Testis (tissue), 2 donors: ENCODE measurements at regions not wholly inside any gene's neighbourhood (a gene's known extent, or its start where the extent isn't known, plus 50 kb on each side); places are given as distances from the start of the nearest gene placed in this dataset.

Experiments
- POLR2A ChIP-seq: fragments of 450-650 bp; IDR thresholded peaks from one replicate; pipeline ENCODE4 v1.6.1; 2017; ENCODE audit warnings: antibody characterized with exemption, mild to moderate bottlenecking, moderate library complexity
- TF ChIP-seq, protein P1 (sequence below), 3 experiments: fragments of 450-650 bp in 2 of 3; fragments of 200-600 bp in 1 of 3; sonication (generic) in 1 of 3; IDR thresholded peaks; one replicate each; pipeline ENCODE4 v1.5.1; 2016 to 2019; ENCODE audit warnings: antibody characterized with exemption in 3 of 3, mild to moderate bottlenecking in 2 of 3, moderate library complexity in 1 of 3

DNA sequence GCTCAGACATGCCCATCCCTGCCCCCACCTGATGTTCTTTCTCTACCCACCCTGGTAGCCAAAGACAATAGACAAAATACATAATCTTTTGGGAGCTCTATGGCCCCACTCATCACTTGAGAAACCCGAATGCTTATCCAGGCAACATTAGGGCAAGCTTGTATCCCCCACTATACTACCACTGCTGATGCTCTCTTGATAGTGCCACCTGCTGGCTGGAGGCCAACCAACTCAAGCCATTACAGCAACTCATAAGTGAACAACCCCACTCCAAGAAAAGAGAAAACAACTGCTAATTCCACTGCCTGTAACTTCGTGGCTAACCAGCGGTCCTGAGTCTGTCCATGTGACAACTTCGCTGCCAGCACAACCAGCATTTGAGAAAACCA, 342.5 kb upstream of the TGFBR2 start:
- TF ChIP-seq, protein P1, sequence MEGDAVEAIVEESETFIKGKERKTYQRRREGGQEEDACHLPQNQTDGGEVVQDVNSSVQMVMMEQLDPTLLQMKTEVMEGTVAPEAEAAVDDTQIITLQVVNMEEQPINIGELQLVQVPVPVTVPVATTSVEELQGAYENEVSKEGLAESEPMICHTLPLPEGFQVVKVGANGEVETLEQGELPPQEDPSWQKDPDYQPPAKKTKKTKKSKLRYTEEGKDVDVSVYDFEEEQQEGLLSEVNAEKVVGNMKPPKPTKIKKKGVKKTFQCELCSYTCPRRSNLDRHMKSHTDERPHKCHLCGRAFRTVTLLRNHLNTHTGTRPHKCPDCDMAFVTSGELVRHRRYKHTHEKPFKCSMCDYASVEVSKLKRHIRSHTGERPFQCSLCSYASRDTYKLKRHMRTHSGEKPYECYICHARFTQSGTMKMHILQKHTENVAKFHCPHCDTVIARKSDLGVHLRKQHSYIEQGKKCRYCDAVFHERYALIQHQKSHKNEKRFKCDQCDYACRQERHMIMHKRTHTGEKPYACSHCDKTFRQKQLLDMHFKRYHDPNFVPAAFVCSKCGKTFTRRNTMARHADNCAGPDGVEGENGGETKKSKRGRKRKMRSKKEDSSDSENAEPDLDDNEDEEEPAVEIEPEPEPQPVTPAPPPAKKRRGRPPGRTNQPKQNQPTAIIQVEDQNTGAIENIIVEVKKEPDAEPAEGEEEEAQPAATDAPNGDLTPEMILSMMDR (IDR thresholded peaks at IDR 0.05), result no peak
- no peak for TF ChIP-seq POLR2A
